ENCODE measurements at regions not wholly inside any gene's neighbourhood (a gene's known extent, or its start where the extent isn't known, plus 50 kb on each side); places are given as distances from the start of the nearest gene placed in this dataset.

- TF ChIP-seq EZH2 (IDR thresholded peaks at IDR 0.05; ENCODE audit: borderline replicate concordance, low read depth, low read length, severe bottlenecking): no peak
- TF ChIP-seq CTCF (IDR thresholded peaks at IDR 0.05; ENCODE audit: extremely low read depth in 1 of 2, insufficient read depth in 1 of 2, low read depth in 1 of 2, low read length in 2 of 2): no peak
- no peak for TF ChIP-seq POLR2AphosphoS5 (IDR thresholded peaks at IDR 0.05; ENCODE audit: insufficient read depth, low read depth, low read length)
- TF ChIP-seq MYC (IDR thresholded peaks at IDR 0.05; ENCODE audit: low read depth, low read length): no peak
- no peak for TF ChIP-seq MAX (IDR thresholded peaks at IDR 0.05; ENCODE audit: insufficient read depth, insufficient read length)
- no peak for TF ChIP-seq POLR2A (IDR thresholded peaks at IDR 0.05; ENCODE audit: low read depth, low read length)
Measured at GRCh38 chr19:28500296-28500695, 712.7 kb downstream of the UQCRFS1 start.

Measured in endothelial cell of umbilical vein (primary cell).